Small intestine (tissue), 7 donors: ENCODE measurements at regions not wholly inside any gene's neighbourhood (a gene's known extent, or its start where the extent isn't known, plus 50 kb on each side); places are given as distances from the start of the nearest gene placed in this dataset.
"Not testable (repeated sequence)": the region's sequence is repeated elsewhere in the genome, so short reads cannot be mapped to it uniquely, and the experiment has no call there.

Experiments used
- DNase-seq, 2 donors: peaks; one replicate each; pipeline versions ENCODE4 v3.0.0 to v3.0.0-alpha.2; 2013
- FAIRE-seq: peaks from 2 replicates; lab custom pipeline; 2012; peaks lifted over from hg19 to GRCh38; lab: Jason Lieb, UNC
- H3K27ac ChIP-seq, 3 donors: one replicate each; pipeline ENCODE4 v1.5.1; 2013; ENCODE audit warnings: low read length in 2 of 3, mild to moderate bottlenecking in 2 of 3, control low read depth in 1 of 3, inconsistent platforms in 1 of 3, low read depth in 1 of 3, moderate library complexity in 1 of 3
- H3K27me3 ChIP-seq, 3 donors: one replicate each; pipeline ENCODE4 v1.6.1; 2013; ENCODE audit warnings: low read length in 3 of 3, inconsistent platforms in 1 of 3; ENCODE audit not compliant: control insufficient read depth in 3 of 3, insufficient read depth in 3 of 3
- H3K36me3 ChIP-seq, 3 donors: one replicate each; pipeline ENCODE4 v1.6.1; 2013; ENCODE audit warnings: low read length in 3 of 3, inconsistent platforms in 1 of 3, low read depth in 1 of 3, mild to moderate bottlenecking in 1 of 3, moderate library complexity in 1 of 3; ENCODE audit not compliant: control insufficient read depth in 3 of 3, insufficient read depth in 2 of 3
- H3K4me1 ChIP-seq, 3 donors: one replicate each; pipeline ENCODE4 v1.6.1; 2013; ENCODE audit warnings: low read length in 2 of 3, inconsistent platforms in 1 of 3, low read depth in 1 of 3, mild to moderate bottlenecking in 1 of 3, moderate library complexity in 1 of 3; ENCODE audit not compliant: control insufficient read depth in 3 of 3, insufficient read depth in 2 of 3
- H3K4me3 ChIP-seq, 3 donors: one replicate each; pipeline ENCODE4 v1.5.1; 2013; ENCODE audit warnings: low read length in 3 of 3, control low read depth in 1 of 3, inconsistent platforms in 1 of 3, low read depth in 1 of 3, mild to moderate bottlenecking in 1 of 3, moderate library complexity in 1 of 3
- H3K9me3 ChIP-seq, 2 donors: one replicate each; pipeline ENCODE4 v1.6.1; 2013; ENCODE audit warnings: low read depth in 1 of 2, low read length in 1 of 2; ENCODE audit not compliant: control insufficient read depth in 2 of 2, insufficient read depth in 1 of 2
- WGBS, 3 donors: extraction: QIAGEN DNeasy Blood & Tissue Kit; methylation state at CpG; one replicate each; pipeline ENCODE4 v1.1.7; 2013; 5-methylcytosine and 5-hydroxymethylcytosine counted together
- donor health status: healthy with polysubstance abuse.
- donor health status: control.
- donor health status: control.
- donor health status: Bipolar disorder and iron deficiency.
- donor health status: healthy.

- no peak overlapping the region for H3K27ac ChIP-seq
- no peaks in the 10 kb centered on the region for H3K4me1 ChIP-seq
- no peaks in the 10 kb centered on the region for H3K9me3 ChIP-seq
- no peaks in the 10 kb centered on the region for H3K27me3 ChIP-seq
- FAIRE-seq (no peak), DNase-seq (no peak)
- 62 to 75% (median 74%) methylated on average over 1 of the region's 1 CpG for WGBS, 3 donors
- no peaks in the 10 kb centered on the region for H3K36me3 ChIP-seq
- no peak overlapping the region for H3K4me3 ChIP-seq
Measured at GRCh38 chr14:71799841-71800240, 132.4 kb upstream of the RGS6 start.

GRCh38 chr14:71800878-71801277 lies 131.4 kb upstream of the RGS6 start:
- Histone ChIP-seq H3K36me3 (no peaks in the 10 kb centered on the region), H3K27ac (no peak overlapping the region), H3K4me1 (no peaks in the 10 kb centered on the region), H3K4me3 (no peak overlapping the region), H3K9me3 (no peaks in the 10 kb centered on the region), H3K27me3 (no peaks in the 10 kb centered on the region)
- WGBS, 3 donors, result 63 to 76% (median 68%) methylated on average over 4 of the region's 4 CpGs
- DNase-seq, result no peak
- no peak for FAIRE-seq

GRCh38 chr14:71803539-71804260 lies 128.5 kb upstream of the RGS6 start:
- no peaks in the 10 kb centered on the region for H3K4me1 ChIP-seq

GRCh38 chr14:71804992-71805391 lies 127.2 kb upstream of the RGS6 start:
- 66 to 94% (median 78%) methylated on average over 2 of the region's 2 CpGs for WGBS, 3 donors
- H3K27ac ChIP-seq, result no peak overlapping the region
- H3K36me3 ChIP-seq, result no peaks in the 10 kb centered on the region
- H3K27me3 ChIP-seq, result no peaks in the 10 kb centered on the region
- no peaks in the 10 kb centered on the region for H3K4me1 ChIP-seq
- H3K4me3 ChIP-seq, result no peak overlapping the region
- no peaks in the 10 kb centered on the region for H3K9me3 ChIP-seq
- DNase-seq (no peak), FAIRE-seq (no peak)

More at GRCh38 chr14:71803539-71804260, 128.5 kb upstream of the RGS6 start:
- 80 to 81% (median 81%) methylated on average over 3 of the region's 3 CpGs for WGBS, 3 donors
- H3K9me3 ChIP-seq, result no peaks in the 10 kb centered on the region
- no peak overlapping the region for H3K27ac ChIP-seq
- FAIRE-seq (no peak), DNase-seq (no peak)
- no peaks in the 10 kb centered on the region for H3K27me3 ChIP-seq
- H3K36me3 ChIP-seq, result no peaks in the 10 kb centered on the region
- H3K4me3 ChIP-seq, result no peak overlapping the region

- H3K4me1 ChIP-seq, result not testable (repeated sequence)
Measured at GRCh38 chr14:71807049-71807448, 125.2 kb upstream of the RGS6 start.

GRCh38 chr14:71810800-71811199 lies 121.4 kb upstream of the RGS6 start:
- DNase-seq, H3K4me3 ChIP-seq, FAIRE-seq, H3K27ac ChIP-seq, H3K36me3 ChIP-seq, H3K27me3 ChIP-seq, H3K9me3 ChIP-seq, H3K4me1 ChIP-seq: not testable (repeated sequence)
- WGBS, 3 donors, result 65 to 86% (median 80%) methylated on average over 4 of the region's 4 CpGs

More at GRCh38 chr14:71807049-71807448, 125.2 kb upstream of the RGS6 start:
- not testable (repeated sequence) for DNase-seq, H3K27me3 ChIP-seq, H3K36me3 ChIP-seq, FAIRE-seq, H3K4me3 ChIP-seq, H3K27ac ChIP-seq, H3K9me3 ChIP-seq
- WGBS, 3 donors, result 46 to 55% (median 54%) methylated on average over 4 of the region's 4 CpGs

GRCh38 chr14:71812693-71813092 lies 119.5 kb upstream of the RGS6 start:
- no peaks in the 10 kb centered on the region for H3K36me3 ChIP-seq
- H3K9me3 ChIP-seq, result no peaks in the 10 kb centered on the region
- DNase-seq (no peak), FAIRE-seq (no peak)
- H3K27ac ChIP-seq, result no peak overlapping the region
- no peak overlapping the region for H3K4me3 ChIP-seq
- 66 to 86% (median 80%) methylated on average over 4 of the region's 4 CpGs for WGBS, 3 donors
- no peaks in the 10 kb centered on the region for H3K4me1 ChIP-seq
- no peaks in the 10 kb centered on the region for H3K27me3 ChIP-seq

- Histone ChIP-seq H3K27ac (no peak overlapping the region), H3K4me3 (no peak overlapping the region), H3K4me1 (no peaks in the 10 kb centered on the region), H3K9me3 (no peaks in the 10 kb centered on the region), H3K36me3 (no peaks in the 10 kb centered on the region), H3K27me3 (no peaks in the 10 kb centered on the region)
- DNase-seq, result peak in 1 of 2 donors; percentile 6
- FAIRE-seq, result no peak
- WGBS, 3 donors, result 28 to 39% (median 31%) methylated on average over 4 of the region's 4 CpGs
Measured at GRCh38 chr14:71815110-71815509, 117.1 kb upstream of the RGS6 start.

GRCh38 chr14:71824816-71825215 lies 107.4 kb upstream of the RGS6 start:
- no peaks in the 10 kb centered on the region for H3K4me1 ChIP-seq
- no peaks in the 10 kb centered on the region for H3K27me3 ChIP-seq
- no peaks in the 10 kb centered on the region for H3K36me3 ChIP-seq
- FAIRE-seq, result no peak
- no peaks in the 10 kb centered on the region for H3K9me3 ChIP-seq
- H3K27ac ChIP-seq, result no peak overlapping the region
- H3K4me3 ChIP-seq, result no peak overlapping the region
- DNase-seq, result no peak
- WGBS, 3 donors, result 54 to 63% (median 58%) methylated on average over 5 of the region's 5 CpGs
